HG03039 (cell line): ENCODE measurements at regions not wholly inside any gene's neighbourhood (a gene's known extent, or its start where the extent isn't known, plus 50 kb on each side); places are given as distances from the start of the nearest gene placed in this dataset.
"Not testable (repeated sequence)": the region's sequence is repeated elsewhere in the genome, so short reads cannot be mapped to it uniquely, and the experiment has no call there.

Experiments
- ATAC-seq: cut with Tn5 transposase; IDR thresholded peaks from one replicate; pipeline ENCODE4 v1.9.1; 2021; ENCODE audit warnings: mild to moderate bottlenecking, moderate library complexity; ENCODE audit not compliant: unreplicated experiment

GRCh38 chr5:7269591-7270274 lies 126.2 kb upstream of the ADCY2 start:
- ATAC-seq = no peak

GRCh38 chr5:7271435-7272084 lies 124.4 kb upstream of the ADCY2 start:
- no peak for ATAC-seq

GRCh38 chr5:7272408-7272965 lies 123.5 kb upstream of the ADCY2 start:
- ATAC-seq = no peak

DNA sequence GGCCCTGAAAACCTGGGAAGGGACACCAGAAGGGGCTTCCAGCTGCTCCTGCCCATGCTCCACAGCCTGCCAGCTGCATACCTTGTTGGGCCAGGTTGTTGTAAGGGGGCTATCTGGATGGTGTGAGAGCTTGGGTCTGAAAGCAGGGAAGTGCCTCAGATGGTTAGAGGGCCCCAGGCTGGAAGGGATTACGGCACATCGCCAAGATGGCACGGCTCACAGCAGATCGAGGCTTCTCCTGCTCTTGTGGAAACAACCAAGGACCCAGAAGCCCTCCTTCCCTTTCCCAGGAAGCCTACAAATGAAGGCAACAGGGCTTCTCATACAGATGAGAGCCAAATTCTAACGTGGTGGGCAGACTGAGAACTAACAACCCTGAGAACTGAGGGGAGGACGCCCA lies 121.7 kb upstream of the ADCY2 start:
- no peak for ATAC-seq

GRCh38 chr5:7289634-7290033 lies 106.3 kb upstream of the ADCY2 start:
- not testable (repeated sequence) for ATAC-seq

DNA sequence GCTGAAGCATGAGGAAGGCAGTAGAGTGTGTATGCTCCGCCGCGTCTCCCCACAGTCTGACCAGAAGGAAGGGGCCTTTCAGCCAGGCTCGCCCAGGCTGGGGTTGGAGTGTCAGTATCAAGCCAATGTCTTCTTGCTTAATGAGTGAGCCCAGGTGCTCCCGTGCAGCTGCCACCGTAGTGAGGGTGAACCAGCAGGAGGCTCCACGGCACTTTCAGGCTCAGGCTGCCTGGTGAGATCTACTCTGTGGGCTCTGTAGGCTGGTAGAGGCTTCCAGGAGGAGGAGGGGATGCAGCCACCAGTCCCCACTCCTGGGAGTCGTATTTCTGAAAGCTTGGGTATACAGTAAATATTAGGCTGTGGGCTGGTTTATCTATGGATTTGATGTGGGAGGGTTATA lies 98.1 kb upstream of the ADCY2 start:
- ATAC-seq = not testable (repeated sequence)

DNA sequence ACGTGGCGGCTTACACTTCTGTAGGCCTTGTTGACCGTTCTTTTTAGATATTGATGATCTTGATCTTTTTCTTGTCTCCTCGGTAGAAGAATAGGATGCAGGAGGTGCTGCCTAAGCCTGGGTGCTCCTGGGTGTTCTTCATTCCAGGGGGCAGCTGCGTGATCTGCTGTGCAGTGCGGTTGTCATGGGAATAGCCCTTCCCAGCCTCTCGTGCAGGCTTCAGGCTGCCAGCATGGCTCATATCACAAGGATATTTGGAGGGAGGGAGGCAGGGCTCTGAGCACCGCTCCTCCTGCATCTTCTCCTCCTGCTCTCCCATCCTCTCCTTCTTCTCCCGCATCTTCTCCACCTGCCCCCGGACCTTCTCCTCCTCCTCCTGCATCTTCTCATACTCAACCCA lies 96.2 kb upstream of the ADCY2 start:
- ATAC-seq = not testable (repeated sequence)

- ATAC-seq = not testable (repeated sequence)
Measured at GRCh38 chr5:7305000-7305674, 90.8 kb upstream of the ADCY2 start.

DNA sequence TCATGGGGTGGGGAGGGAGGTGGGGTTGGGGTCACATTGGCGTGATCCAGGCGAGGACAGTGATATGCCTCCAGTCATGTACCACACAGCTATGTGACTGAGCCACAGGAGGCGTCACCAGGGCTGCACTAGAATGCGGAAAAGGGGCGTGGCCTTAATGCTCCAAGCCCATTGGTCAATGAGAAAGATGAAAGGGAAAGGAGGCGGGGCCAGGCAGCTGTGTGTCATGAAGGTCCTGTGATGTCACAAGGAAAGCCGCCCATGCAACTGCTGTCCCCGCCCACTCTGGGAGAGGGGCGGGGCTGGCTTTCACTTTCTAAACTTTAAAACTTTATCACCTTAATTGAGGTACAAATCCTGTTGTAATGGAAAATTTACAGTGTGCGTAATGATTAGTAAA lies 89.4 kb upstream of the ADCY2 start:
- not testable (repeated sequence) for ATAC-seq

DNA sequence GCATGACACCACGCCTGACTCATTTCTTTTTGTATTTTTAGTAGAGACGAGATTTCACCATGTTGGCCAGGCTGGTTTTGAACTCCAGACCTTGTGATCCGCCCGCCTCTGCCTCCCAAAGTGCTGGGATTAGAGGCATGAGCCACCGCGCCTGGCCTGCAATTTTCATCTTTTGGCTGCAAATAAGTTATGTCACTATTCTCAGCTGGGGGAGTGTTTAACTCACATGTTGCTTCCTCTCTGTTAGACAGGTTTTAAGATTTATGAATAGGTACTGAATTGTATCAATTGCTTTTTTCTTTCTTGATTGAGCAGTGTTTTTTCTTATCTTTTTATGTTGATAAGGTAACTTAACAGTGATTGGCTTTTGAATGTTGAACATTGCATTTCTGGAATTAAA lies 88.2 kb upstream of the ADCY2 start:
- ATAC-seq = not testable (repeated sequence)

- not testable (repeated sequence) for ATAC-seq
Measured at GRCh38 chr5:7309715-7310114, 86.2 kb upstream of the ADCY2 start.

GRCh38 chr5:7310656-7311055 lies 85.3 kb upstream of the ADCY2 start:
- not testable (repeated sequence) for ATAC-seq

- ATAC-seq = no peak
Measured at GRCh38 chr5:7315118-7315517, 80.8 kb upstream of the ADCY2 start.

- ATAC-seq = no peak
Measured at GRCh38 chr5:7317751-7318150, 78.2 kb upstream of the ADCY2 start.

- no peak for ATAC-seq
Measured at GRCh38 chr5:7320701-7321301, 75.1 kb upstream of the ADCY2 start.

GRCh38 chr5:7321724-7322123 lies 74.2 kb upstream of the ADCY2 start:
- no peak for ATAC-seq

DNA sequence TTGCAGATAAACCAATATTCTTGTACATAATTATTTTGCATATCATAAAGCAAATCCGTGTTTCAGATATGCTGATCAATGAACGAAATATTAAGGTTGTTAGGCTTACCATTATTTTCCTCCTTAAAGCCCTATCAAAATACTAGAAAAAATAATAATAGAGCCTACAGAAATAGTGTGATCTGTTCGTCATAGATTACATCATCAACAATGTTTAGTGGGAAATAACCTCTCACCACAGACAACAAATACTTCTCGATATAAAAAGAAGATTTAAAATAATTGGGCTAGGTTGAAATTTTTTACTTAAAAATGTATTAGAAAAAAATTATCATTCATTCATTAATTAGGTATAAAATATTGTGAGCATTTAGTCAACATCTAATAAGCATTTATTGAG lies 71.0 kb upstream of the ADCY2 start:
- no peak for ATAC-seq

DNA sequence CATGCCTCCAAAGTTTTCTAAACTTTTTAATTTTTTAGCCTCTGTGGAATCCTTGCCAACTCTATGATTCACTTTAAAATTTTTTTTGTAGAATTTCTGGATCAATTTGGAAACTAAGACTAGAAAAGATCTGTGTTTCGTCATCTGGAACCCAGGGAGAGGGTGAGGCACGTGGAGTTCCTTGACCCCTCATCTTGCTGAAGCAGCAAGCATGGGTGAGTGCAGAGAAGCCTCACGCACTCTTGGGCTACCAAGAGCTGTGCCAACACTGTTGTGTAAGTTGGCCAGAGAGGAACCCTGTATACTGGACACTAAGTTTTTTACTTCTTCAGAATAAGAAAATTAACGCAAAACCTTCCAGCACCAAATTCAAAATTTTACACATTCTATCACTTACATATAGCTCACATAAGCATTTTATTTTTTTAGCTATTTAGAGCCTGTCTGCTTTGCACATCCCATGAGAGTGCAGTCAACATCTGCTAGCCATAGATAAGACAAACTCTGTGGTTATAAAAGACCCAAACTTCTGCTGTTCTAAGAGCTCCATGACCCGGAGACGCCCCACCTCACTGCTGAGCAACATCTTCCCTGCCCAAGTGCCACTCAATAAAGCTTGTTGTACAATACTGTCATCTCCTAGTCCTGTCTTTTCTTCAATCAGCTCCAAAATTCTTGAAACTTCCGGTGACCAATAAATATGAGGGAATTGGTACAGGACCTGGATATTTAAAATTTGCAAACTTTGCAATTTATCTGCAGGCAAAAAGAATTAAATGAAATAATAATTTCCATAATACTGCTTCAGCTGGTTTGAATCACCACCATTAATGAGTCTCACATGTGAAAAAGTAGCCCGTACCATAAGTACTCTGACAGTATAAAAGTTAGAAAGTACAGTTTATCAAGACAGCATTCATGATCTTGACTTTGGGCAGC lies 69.7 kb upstream of the ADCY2 start:
- no peak for ATAC-seq

DNA sequence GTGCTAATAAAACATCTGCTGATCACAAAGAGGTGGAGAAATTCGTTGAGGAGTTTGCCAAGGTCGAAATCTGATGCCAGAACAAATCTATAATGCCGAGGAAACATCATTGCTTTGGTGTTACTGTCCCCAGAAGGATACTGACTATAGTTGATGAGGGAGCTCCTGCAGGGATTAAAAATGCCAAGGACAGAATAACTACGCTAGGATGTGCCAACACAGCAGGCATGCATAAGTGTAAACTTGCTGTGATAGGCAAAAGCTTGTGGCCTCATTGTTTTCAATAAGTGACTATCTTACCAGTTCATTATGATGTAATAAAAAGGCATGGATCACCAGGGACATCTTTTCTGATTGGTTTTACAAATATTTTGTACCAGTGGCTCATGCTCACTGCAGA lies 66.8 kb upstream of the ADCY2 start:
- ATAC-seq = no peak

- ATAC-seq = no peak
Measured at GRCh38 chr5:7329712-7330111, 66.2 kb upstream of the ADCY2 start.
